Transverse colon (tissue), 4 donors: ENCODE measurements at regions not wholly inside any gene's neighbourhood (a gene's known extent, or its start where the extent isn't known, plus 50 kb on each side); places are given as distances from the start of the nearest gene placed in this dataset.

Experiments used
- DNase-seq: peaks from one replicate; pipeline ENCODE4 v3.0.0-alpha.2; 2019
- H3K27ac ChIP-seq, 4 donors: fragments of 200-600 bp; sonication (generic); 2 replicates each; pipeline ENCODE4 v1.5.1; 2016 to 2018; ENCODE audit warnings: inconsistent platforms in 4 of 4
- H3K27me3 ChIP-seq: fragments of 200-600 bp; sonication (generic); 2 replicates; pipeline ENCODE4 v1.5.1; 2017; ENCODE audit warnings: inconsistent platforms
- H3K36me3 ChIP-seq, 4 donors: fragments of 200-600 bp; sonication (generic); 2 replicates each; pipeline ENCODE4 v1.5.1; 2017 to 2019; ENCODE audit warnings: inconsistent platforms in 4 of 4
- H3K4me1 ChIP-seq, 4 donors: fragments of 200-600 bp; sonication (generic); 2 replicates each; pipeline ENCODE4 v1.5.1; 2017 to 2020; ENCODE audit warnings: inconsistent platforms in 4 of 4
- H3K4me3 ChIP-seq, 4 donors: fragments of 200-600 bp; sonication (generic); 1 replicate in 1 of 4; 2 replicates in 3 of 4; pipeline versions ENCODE4 v1.5.1 to v1.6.1; 2017 to 2019; ENCODE audit warnings: inconsistent platforms in 4 of 4
- H3K9me3 ChIP-seq, 2 donors: fragments of 200-600 bp; sonication (generic); 2 replicates each; pipeline ENCODE4 v1.5.1; 2017 to 2019; ENCODE audit warnings: inconsistent platforms in 2 of 2
- CTCF ChIP-seq, 5 experiments: fragments of 200-600 bp in 3 of 5; fragments of 450-650 bp in 2 of 5; sonication (generic) in 3 of 5; IDR thresholded peaks; 1 replicate in 2 of 5; 2 replicates in 3 of 5; pipeline ENCODE4 v1.5.1; 2016 to 2017; ENCODE audit warnings: antibody characterized with exemption in 5 of 5, inconsistent platforms in 3 of 5, mild to moderate bottlenecking in 2 of 5, moderate library complexity in 1 of 5
- EP300 ChIP-seq: sonication (generic); formaldehyde crosslinking; IDR thresholded peaks from one replicate; pipeline ENCODE4 v1.6.1; 2017; ENCODE audit warnings: antibody characterized with exemption, low read depth
- POLR2A ChIP-seq: fragments of 450-650 bp; IDR thresholded peaks from one replicate; pipeline ENCODE4 v1.6.1; 2016; ENCODE audit warnings: antibody characterized with exemption, mild to moderate bottlenecking, moderate library complexity
- POLR2AphosphoS5 ChIP-seq, 3 donors: sonication (generic); formaldehyde crosslinking; IDR thresholded peaks; one replicate each; pipeline ENCODE4 v1.6.1; 2016; ENCODE audit warnings: antibody characterized with exemption in 3 of 3
- WGBS, 2 donors: methylation state at CpG; one replicate each; pipeline ENCODE4 v1.1.5; 2018; ENCODE audit warnings: low coverage in 1 of 2; 5-methylcytosine and 5-hydroxymethylcytosine counted together
- in situ Hi-C, 4 donors: fragments of 200-750 bp; cut with MboI; loops; one replicate each; pipeline versions ENCODE4 v1.15.0 to v1.15.1; 2017; ENCODE audit warnings: low sequenced_read_pairs in 3 of 4, low pct_ligation_motif_present in 1 of 4, low pct_unique_long_range_greater_than_20kb in 1 of 4
- intact Hi-C: fragments of 100-400 bp; cut with DNase I; formaldehyde crosslinking; loops from one replicate; pipeline ENCODE4 v1.15.1; 2023; ENCODE audit warnings: low total_unique reads

GRCh38 chr1:221032637-221033280, 153.5 kb downstream of the HLX start:
- Histone ChIP-seq H3K4me3 (no peak overlapping the region), H3K27me3 (no peaks in the 10 kb centered on the region), H3K9me3 (no peaks in the 10 kb centered on the region), H3K4me1 (peaks cover 0 to 11% (median 4%) of the 10 kb centered on the region in 4 donors), H3K36me3 (no peaks in the 10 kb centered on the region), H3K27ac (peak overlapping the region; percentile 6 to 71 (median 56))
- intact Hi-C loops, result loop anchor here (10.0 kb wide), 2 partner anchors 148 to 218 kb away; no protein-coding TSS in a partner anchor
- WGBS, 2 donors, result 13 to 16% methylated on average over 1 to 2 of the region's 2 CpGs
- in situ Hi-C loops, result no loop called here
- peak in 1 of 5 experiments; percentile 6 for TF ChIP-seq CTCF (IDR thresholded peaks at IDR 0.05)
- TF ChIP-seq POLR2AphosphoS5 (IDR thresholded peaks at IDR 0.05), result peak in 1 of 3 donors; percentile 43
- no peak for TF ChIP-seq POLR2A
- TF ChIP-seq EP300, result no peak
- no peak for DNase-seq

- H3K4me1 ChIP-seq, result peaks cover 0 to 6% (median under 1%) of the 10 kb centered on the region in 4 donors
- no peaks in the 10 kb centered on the region for H3K27me3 ChIP-seq
- no peak overlapping the region for H3K4me3 ChIP-seq
- intact Hi-C loops (loop anchor here (10.0 kb wide), 2 partner anchors 151 to 221 kb away; no protein-coding TSS in a partner anchor), in situ Hi-C loops (no loop called here)
- H3K36me3 ChIP-seq, result no peaks in the 10 kb centered on the region
- H3K9me3 ChIP-seq, result no peaks in the 10 kb centered on the region
- TF ChIP-seq POLR2AphosphoS5 (IDR thresholded peaks at IDR 0.05) (no peak), POLR2A (no peak), CTCF (IDR thresholded peaks at IDR 0.05) (no peak), EP300 (no peak)
- peak overlapping the region in 1 of 4 donors; percentile 31 for H3K27ac ChIP-seq
- WGBS, 2 donors, result 34 to 45% methylated on average over 6 of the region's 6 CpGs
- no peak for DNase-seq
Observed at GRCh38 chr1:221035662-221036153, 156.5 kb downstream of the HLX start.

- no peaks in the 10 kb centered on the region for H3K9me3 ChIP-seq
- H3K4me1 ChIP-seq, result peaks cover 0 to 3% (median 0%) of the 10 kb centered on the region in 4 donors
- H3K36me3 ChIP-seq, result no peaks in the 10 kb centered on the region
- TF ChIP-seq POLR2A (no peak), POLR2AphosphoS5 (IDR thresholded peaks at IDR 0.05) (no peak), CTCF (IDR thresholded peaks at IDR 0.05) (no peak), EP300 (no peak)
- intact Hi-C loops, result loop anchor here (10.0 kb wide), 2 partner anchors 155 to 225 kb away; no protein-coding TSS in a partner anchor
- DNase-seq, result no peak
- in situ Hi-C loops, result no loop called here
- H3K4me3 ChIP-seq, result no peak overlapping the region
- H3K27ac ChIP-seq, result no peak overlapping the region
- no peaks in the 10 kb centered on the region for H3K27me3 ChIP-seq
- 85 to 86% methylated on average over 1 of the region's 1 CpG for WGBS, 2 donors
Observed at GRCh38 chr1:221039616-221040015, 160.4 kb downstream of the HLX start.

- in situ Hi-C loops, result no loop called here
- WGBS, 2 donors, result 73 to 86% methylated on average over 1 of the region's 1 CpG
Observed at GRCh38 chr1:221040101-221040500, 160.9 kb downstream of the HLX start.

More at GRCh38 chr1:221040101-221040500, 160.9 kb downstream of the HLX start:
- Histone ChIP-seq H3K9me3 (no peaks in the 10 kb centered on the region), H3K36me3 (no peaks in the 10 kb centered on the region), H3K4me1 (peaks cover 0 to 3% (median 0%) of the 10 kb centered on the region in 4 donors), H3K27ac (no peak overlapping the region), H3K4me3 (no peak overlapping the region), H3K27me3 (no peaks in the 10 kb centered on the region)
- no peak for DNase-seq
- intact Hi-C loops, result no loop called here
- TF ChIP-seq POLR2A (no peak), POLR2AphosphoS5 (IDR thresholded peaks at IDR 0.05) (no peak), CTCF (IDR thresholded peaks at IDR 0.05) (no peak), EP300 (no peak)
